Panc1 (cell line): ENCODE measurements at regions not wholly inside any gene's neighbourhood (a gene's known extent, or its start where the extent isn't known, plus 50 kb on each side); places are given as distances from the start of the nearest gene placed in this dataset.

Source experiments
- POLR2AphosphoS5 ChIP-seq: IDR thresholded peaks from 2 replicates; pipeline ENCODE4 v1.6.1; 2012; ENCODE audit warnings: mild to moderate bottlenecking, low read depth, low read length, moderate library complexity
- SIN3A ChIP-seq: IDR thresholded peaks from 2 replicates; pipeline ENCODE4 v1.6.1; 2012; ENCODE audit warnings: low read depth, mild to moderate bottlenecking, low read length, moderate library complexity, borderline replicate concordance; ENCODE audit not compliant: insufficient read depth
- TCF7L2 ChIP-seq: IDR thresholded peaks from 2 replicates; pipeline ENCODE4 v1.6.1; 2011; ENCODE audit warnings: mild to moderate bottlenecking, low read depth, low read length, inconsistent platforms
- TF ChIP-seq, protein P1 (sequence below): fragments of 450-650 bp; IDR thresholded peaks from 2 replicates; pipeline ENCODE4 v1.5.1; 2017; ENCODE audit warnings: mild to moderate bottlenecking
- TF ChIP-seq, protein P2 (sequence below), 2 experiments: IDR thresholded peaks; 2 replicates each; pipeline ENCODE4 v1.6.1; 2011 to 2012; ENCODE audit warnings: low read depth in 2 of 2, control low read depth in 1 of 2, low read length in 1 of 2, mild to moderate bottlenecking in 1 of 2, moderate library complexity in 1 of 2; ENCODE audit not compliant: insufficient read depth in 1 of 2

DNA sequence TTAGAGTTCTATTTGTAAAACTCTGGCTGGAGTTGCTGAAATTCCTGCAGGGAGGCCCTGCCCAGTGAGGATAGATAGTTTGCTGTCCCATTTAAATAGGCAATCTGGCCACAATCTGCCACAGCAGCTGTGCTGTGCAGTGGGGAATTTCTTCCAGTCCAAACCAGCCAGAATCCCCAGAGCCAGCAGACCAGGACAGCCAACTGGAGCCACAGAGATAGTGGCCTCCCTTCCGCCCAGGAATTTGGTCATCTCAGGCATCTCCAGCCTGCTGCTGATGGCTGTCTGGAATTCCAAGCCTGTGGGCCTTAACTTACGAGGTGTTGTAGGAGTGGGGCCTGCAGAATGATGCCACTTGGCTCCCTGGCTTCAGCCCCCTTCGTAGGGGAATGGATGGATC, 643.4 kb downstream of the DNAJB9 start:
- no peak for TF ChIP-seq SIN3A
- TF ChIP-seq POLR2AphosphoS5 = no peak
- TF ChIP-seq, protein P1, sequence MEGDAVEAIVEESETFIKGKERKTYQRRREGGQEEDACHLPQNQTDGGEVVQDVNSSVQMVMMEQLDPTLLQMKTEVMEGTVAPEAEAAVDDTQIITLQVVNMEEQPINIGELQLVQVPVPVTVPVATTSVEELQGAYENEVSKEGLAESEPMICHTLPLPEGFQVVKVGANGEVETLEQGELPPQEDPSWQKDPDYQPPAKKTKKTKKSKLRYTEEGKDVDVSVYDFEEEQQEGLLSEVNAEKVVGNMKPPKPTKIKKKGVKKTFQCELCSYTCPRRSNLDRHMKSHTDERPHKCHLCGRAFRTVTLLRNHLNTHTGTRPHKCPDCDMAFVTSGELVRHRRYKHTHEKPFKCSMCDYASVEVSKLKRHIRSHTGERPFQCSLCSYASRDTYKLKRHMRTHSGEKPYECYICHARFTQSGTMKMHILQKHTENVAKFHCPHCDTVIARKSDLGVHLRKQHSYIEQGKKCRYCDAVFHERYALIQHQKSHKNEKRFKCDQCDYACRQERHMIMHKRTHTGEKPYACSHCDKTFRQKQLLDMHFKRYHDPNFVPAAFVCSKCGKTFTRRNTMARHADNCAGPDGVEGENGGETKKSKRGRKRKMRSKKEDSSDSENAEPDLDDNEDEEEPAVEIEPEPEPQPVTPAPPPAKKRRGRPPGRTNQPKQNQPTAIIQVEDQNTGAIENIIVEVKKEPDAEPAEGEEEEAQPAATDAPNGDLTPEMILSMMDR = no peak
- TF ChIP-seq, protein P2, sequence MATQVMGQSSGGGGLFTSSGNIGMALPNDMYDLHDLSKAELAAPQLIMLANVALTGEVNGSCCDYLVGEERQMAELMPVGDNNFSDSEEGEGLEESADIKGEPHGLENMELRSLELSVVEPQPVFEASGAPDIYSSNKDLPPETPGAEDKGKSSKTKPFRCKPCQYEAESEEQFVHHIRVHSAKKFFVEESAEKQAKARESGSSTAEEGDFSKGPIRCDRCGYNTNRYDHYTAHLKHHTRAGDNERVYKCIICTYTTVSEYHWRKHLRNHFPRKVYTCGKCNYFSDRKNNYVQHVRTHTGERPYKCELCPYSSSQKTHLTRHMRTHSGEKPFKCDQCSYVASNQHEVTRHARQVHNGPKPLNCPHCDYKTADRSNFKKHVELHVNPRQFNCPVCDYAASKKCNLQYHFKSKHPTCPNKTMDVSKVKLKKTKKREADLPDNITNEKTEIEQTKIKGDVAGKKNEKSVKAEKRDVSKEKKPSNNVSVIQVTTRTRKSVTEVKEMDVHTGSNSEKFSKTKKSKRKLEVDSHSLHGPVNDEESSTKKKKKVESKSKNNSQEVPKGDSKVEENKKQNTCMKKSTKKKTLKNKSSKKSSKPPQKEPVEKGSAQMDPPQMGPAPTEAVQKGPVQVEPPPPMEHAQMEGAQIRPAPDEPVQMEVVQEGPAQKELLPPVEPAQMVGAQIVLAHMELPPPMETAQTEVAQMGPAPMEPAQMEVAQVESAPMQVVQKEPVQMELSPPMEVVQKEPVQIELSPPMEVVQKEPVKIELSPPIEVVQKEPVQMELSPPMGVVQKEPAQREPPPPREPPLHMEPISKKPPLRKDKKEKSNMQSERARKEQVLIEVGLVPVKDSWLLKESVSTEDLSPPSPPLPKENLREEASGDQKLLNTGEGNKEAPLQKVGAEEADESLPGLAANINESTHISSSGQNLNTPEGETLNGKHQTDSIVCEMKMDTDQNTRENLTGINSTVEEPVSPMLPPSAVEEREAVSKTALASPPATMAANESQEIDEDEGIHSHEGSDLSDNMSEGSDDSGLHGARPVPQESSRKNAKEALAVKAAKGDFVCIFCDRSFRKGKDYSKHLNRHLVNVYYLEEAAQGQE (IDR thresholded peaks at IDR 0.05; ENCODE audit: insufficient read depth in 1 of 2, low read depth in 2 of 2, low read length in 1 of 2) = no peak
- no peak for TF ChIP-seq TCF7L2
